ENCODE measurements at regions not wholly inside any gene's neighbourhood (a gene's known extent, or its start where the extent isn't known, plus 50 kb on each side); places are given as distances from the start of the nearest gene placed in this dataset.
A peak's percentile ranks its signal among the peaks of the same experiment; 100 is the strongest.
"Not testable (repeated sequence)": the region's sequence is repeated elsewhere in the genome, so short reads cannot be mapped to it uniquely, and the experiment has no call there.

DNA sequence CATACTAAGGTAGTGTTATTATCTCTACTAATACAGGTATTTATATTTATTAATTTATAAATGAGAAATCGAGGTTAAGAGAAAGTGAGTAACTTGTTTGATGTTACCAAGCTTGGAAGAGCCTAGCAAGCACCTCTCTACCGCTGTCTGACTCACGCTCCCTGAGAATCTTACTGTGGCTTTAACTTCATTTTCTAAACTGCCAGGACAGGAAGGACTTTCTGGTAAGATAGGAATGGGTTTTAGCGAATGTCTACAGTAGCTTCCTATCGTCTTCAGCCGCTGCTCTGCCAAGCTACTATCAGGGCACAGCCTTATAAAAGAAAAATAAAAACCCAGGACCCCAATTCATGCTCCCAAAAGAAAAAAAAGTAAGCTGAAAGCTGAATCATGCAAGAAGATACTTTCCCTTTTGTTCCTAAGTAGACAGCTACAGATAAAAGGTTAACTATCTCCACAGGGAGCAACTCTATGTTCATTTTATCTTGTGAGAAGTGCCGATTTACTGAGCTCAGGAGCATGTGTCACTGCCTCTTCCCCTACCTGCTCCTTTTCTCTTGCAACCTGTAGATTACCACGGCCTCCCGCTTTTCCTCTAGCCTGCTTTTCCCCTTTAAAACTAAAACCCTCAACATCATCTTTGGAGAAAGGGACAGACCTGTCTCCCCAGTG lies 60.2 kb downstream of the THNSL1 start:
- DNase-seq (ENCODE audit: low read depth in 1 of 2, low spot score in 1 of 2) = no peak

DNA sequence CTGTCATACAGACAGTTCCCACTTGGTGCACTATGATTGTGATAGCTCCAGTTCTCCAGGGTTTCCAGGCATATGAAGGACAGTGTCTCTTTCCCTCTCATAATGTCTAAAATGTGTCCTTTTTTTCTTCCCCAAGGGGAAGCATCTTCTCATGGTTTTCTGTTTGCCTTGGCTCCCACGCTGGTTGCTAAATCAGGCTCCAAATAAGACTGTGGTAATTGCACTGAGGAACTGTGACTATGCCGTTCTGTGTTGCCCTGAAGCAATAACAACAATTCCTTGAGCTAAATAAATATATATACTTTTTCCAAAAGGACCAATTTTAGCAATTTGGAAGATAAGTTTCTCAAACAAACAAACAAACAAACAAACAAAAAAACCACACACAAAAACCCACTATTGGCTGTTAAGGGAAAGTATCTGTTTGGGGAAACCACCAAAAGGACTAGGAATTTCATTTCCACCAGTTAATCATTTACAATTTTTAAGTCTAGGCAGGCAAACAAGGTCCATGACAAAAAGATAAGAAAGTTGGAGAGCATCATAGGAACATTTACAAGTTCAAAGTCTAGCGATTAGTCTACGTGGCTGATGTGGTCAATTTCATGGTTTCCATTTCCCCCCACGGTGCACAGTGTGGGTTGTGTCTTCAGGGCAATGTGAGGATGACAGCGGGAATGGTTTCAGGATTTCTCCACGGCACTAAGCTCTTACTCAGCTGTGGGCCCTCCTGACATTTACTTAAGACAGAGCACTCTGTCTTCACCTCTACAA lies 62.4 kb downstream of the THNSL1 start:
- DNase-seq (ENCODE audit: low read depth in 1 of 2, low spot score in 1 of 2) = no peak

- DNase-seq (ENCODE audit: low read depth in 1 of 2, low spot score in 1 of 2) = peak; percentile 10 to 20
Measured at GRCh38 chr10:25080880-25081581, 64.6 kb downstream of the THNSL1 start.

DNA sequence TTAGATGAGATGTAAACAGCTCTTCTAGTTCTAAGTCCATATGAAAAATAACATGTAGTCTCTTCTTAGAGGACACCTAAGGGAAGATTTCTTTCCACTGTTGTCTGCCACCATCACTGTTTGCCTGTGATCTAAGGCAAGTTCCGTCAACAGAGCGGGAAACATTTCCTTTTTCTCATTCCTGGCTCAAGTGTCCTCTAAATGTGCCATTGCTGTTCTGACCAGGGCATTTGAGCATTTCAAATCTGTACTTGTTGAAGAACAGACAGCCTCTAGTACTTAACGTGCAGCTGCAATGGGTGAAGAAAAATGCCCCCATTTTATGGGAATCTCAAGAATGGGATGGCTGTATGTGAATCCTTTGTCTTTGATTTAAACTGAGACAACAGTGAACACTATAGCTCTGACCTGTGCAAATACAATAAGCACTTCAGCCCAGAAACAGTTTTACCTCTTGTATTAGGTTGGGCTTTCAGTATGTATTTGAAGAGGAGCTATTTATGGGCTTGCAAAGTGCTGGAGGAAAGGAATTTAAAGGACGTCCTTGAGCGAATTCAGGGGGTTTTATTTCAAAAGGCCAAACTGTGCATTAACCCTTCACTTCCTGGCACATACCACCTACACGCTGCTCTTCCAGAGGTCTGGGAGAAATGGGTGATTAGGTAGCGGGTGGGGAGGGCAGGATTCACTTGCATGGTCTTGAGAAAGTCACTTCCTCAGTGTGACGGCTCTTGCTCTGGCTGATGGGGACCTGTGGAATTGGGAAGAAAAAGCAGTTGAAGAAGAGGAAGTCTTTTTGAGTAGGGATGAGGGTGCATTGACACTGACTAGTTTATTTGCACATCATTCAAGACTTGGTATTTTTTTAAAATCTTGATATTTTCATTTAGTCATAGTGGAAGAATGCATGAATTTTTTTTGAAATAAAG lies 66.1 kb downstream of the THNSL1 start:
- no peak for DNase-seq (ENCODE audit: low read depth in 1 of 2, low spot score in 1 of 2)

DNA sequence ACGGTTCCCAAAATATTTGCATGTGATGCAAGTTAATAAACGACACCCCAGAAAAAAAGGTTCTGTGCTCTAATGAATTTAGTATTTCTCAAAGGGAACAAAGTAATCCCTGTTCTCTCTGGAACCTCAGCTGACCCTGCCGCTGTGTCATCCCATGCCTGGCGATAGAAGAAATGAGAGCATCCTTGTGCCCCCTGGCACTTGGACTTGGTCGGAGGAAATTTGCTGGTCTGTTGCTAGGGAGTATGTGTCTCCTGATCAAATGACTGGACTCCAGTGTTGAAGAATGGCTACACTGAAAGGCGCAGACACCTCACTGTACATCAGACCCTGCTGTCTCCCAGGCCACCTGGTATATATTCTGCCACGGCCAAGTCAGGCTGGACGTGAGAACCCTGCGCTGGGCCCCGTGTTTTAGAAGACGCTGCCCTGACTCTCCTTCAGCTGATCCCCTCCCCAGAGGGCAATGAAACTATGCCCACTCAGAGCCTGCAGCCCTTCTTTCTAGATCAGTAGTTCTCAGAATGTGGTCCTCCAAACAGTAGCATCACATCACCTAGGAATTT lies 67.2 kb downstream of the THNSL1 start:
- DNase-seq (ENCODE audit: low read depth in 1 of 2, low spot score in 1 of 2) = no peak

DNA sequence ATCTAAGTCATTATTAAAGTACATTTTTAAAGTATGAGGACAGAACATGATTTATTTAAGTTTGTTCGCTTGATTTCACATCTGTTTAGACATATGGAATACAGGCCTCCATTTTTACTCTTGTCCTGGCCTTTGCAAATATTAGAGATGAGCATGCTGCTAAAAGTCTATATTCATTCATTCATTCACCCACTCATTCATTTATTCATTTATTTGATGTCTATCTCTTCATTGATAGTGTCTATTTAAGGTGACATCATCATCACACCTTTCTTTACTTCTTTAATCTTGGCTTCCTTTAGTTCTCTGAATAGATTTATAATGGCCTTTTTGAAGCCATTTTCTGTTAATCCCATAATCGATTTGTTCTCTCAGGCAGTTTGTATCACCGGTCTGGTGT lies 68.0 kb downstream of the THNSL1 start:
- DNase-seq (ENCODE audit: low read depth in 1 of 2, low spot score in 1 of 2) = no peak

GRCh38 chr10:25094590-25094989 lies 78.2 kb downstream of the THNSL1 start:
- no peak for DNase-seq (ENCODE audit: low read depth in 1 of 2, low spot score in 1 of 2)

DNA sequence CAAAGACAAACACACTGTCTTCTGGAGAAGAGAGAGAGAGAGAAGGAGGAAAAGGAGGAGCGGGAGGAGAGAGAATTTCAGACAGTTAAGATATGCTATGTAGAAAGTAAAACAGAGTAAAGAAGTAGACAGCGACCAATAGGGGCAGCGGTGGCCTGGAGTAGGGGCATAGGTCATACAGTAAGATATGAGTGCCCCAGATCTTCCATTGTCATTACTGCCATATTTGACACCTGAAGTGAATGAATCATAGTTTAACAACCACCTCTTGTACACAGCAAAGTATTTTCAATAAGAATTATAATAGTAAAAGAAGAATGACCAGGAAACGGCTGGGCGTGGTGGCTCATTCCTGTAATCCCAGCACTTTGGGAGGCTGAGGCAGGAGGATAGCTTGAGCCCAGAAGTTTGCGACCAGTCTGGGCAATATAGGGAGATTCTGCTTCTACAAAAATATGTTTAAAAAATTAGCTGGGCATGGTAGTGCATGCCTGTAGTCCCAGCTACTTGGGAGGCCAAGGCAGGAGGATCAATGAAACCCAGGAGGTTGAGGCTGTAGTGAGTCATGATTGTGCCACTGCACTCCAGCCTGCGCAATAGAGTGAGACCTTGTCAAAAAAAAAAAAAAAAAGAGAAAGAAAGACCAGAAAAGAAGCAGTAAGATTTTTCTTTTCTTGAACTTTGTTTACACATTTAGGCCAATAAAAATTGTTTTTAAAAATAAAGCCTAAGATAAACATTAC lies 77.0 kb upstream of the GPR158 start:
- DNase-seq (ENCODE audit: low read depth in 1 of 2, low spot score in 1 of 2) = no peak

DNA sequence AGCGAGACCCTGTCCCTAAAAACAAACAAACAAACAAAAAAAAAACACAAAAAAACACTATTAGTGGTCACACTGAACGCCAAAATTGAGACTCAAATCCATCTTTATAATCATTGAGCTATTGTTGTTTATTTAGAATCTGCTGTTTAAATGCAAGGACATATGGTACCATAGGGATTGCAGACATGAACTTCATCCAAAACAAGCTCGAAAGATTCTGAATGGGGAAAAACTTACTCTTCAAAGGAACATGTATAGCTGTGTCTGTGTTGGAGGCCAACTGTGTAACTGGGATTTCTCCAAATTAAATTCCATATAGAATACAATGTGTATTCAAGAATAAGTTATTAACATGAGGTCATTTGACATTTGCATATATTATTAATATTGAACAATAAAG lies 74.7 kb upstream of the GPR158 start:
- no peak for DNase-seq (ENCODE audit: low read depth in 1 of 2, low spot score in 1 of 2)

- DNase-seq (ENCODE audit: low read depth in 1 of 2, low spot score in 1 of 2) = no peak
Measured at GRCh38 chr10:25101461-25102146, 73.2 kb upstream of the GPR158 start.

- no peak for DNase-seq (ENCODE audit: low read depth in 1 of 2, low spot score in 1 of 2)
Measured at GRCh38 chr10:25102147-25102822, 72.5 kb upstream of the GPR158 start.

DNA sequence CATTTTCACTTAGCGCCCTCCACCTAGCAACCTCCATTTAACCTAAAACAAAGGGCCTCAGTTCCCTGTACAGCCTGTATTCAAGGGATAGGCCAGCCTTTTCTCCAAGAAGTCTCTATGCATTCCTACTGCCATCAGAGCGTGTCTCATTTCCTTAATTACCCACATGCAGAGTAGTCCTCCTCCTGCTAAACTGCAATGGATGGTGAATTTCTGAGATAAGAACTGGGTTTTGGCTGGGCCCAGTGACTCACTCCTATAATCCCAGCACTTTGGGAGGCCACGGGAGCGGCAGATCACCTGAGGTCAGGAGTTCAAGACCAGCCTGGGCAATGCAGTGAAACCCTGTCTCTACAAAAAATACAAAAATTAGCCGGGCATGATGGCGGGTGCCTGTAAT lies 71.1 kb upstream of the GPR158 start:
- no peak for DNase-seq (ENCODE audit: low read depth in 1 of 2, low spot score in 1 of 2)

GRCh38 chr10:25104441-25104840 lies 70.4 kb upstream of the GPR158 start:
- DNase-seq (ENCODE audit: low read depth in 1 of 2, low spot score in 1 of 2) = no peak

- no peak for DNase-seq (ENCODE audit: low read depth in 1 of 2, low spot score in 1 of 2)
Measured at GRCh38 chr10:25105262-25105661, 69.5 kb upstream of the GPR158 start.

DNA sequence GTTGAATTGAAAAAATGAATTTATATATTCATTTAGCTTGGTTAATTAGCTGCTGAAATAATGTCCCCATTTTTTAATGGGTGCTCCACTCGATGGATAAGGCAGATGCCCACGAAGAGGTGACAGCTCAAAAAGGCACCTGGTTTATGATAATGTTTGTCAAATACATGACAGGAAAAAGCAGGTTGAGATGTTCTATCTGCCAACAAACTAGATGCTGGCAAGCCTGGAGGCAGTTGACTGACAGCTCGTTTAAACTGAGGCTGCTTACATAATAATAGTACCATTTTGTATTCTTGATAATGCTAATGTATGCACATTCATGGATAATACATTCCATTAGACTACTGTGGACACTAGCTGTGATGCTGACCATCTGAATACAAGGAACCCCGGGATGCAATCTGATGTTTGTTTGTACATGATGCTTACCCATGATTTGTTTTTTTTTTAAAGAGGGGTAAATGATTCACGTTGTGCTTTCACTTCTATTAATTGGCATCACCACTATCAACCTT lies 69.0 kb upstream of the GPR158 start:
- DNase-seq (ENCODE audit: low read depth in 1 of 2, low spot score in 1 of 2) = no peak

DNA sequence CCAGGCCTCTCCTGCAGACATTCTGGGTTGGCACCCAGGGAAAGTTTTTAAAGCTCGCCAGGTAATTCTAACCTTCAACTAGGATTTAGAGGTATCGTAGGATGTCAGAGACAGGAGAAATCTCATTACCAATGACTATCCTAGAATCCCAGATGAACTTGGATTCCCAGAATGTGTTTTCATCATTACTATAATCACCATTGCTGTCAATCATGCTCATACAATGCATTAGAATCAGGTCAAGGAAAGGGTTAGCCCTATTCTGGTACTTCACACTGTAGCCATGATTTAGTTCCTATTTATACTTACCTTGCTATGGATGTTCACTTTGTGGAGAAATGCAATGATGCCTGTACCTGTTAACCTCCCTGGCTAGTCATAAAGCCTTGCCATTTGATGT lies 67.0 kb upstream of the GPR158 start:
- DNase-seq (ENCODE audit: low read depth in 1 of 2, low spot score in 1 of 2) = no peak

- DNase-seq (ENCODE audit: low read depth in 1 of 2, low spot score in 1 of 2) = not testable (repeated sequence)
Measured at GRCh38 chr10:25109896-25110295, 64.9 kb upstream of the GPR158 start.

GRCh38 chr10:25112016-25112415 lies 62.8 kb upstream of the GPR158 start:
- no peak for DNase-seq (ENCODE audit: low read depth in 1 of 2, low spot score in 1 of 2)
